HG03159 (cell line): ENCODE measurements at regions not wholly inside any gene's neighbourhood (a gene's known extent, or its start where the extent isn't known, plus 50 kb on each side); places are given as distances from the start of the nearest gene placed in this dataset.
"Not testable (repeated sequence)": the region's sequence is repeated elsewhere in the genome, so short reads cannot be mapped to it uniquely, and the experiment has no call there.

Source experiments
- ATAC-seq: cut with Tn5 transposase; IDR thresholded peaks from one replicate; pipeline ENCODE4 v1.9.1; 2021; ENCODE audit warnings: mild to moderate bottlenecking, moderate library complexity; ENCODE audit not compliant: unreplicated experiment

DNA sequence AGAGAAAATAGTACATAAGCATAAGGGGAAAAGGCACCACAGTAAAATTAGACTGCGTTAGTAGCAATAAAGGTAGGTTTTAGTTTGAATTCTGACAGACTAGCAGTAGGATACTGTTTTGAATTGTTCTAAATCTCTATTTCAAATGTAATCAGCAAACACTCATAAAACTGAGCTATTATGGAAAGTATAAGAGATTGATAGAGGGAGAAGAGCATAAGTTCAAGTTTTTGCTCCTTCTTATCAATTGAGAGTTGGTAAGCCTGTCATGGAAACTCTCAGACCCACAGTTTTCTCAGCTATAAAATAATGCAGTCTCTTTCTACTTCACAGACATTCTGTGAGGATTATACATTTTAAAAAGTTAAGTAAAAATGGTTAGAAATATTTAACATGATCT lies 840.2 kb upstream of the CNTN5 start:
- no peak for ATAC-seq

DNA sequence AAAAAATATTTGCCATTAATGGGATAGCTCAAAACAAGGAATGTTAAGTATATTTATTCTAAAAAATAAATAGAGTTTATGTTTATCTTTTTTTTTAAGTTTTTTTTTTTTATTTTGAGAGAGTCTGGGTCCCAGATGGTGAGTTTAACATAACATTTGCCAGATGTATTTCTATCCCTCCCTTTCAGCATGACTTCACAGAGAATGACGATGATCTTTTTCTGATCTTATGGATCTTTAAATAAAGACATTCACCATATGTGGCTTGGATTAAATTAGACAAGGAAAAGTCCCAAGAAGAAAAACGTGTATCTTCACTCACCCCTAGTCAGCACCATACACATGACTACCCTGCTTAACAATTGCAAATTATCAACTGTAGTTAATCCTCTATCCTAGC lies 839.8 kb upstream of the CNTN5 start:
- no peak for ATAC-seq

GRCh38 chr11:98183034-98183433 lies 837.7 kb upstream of the CNTN5 start:
- no peak for ATAC-seq

GRCh38 chr11:98185245-98185644 lies 835.5 kb upstream of the CNTN5 start:
- no peak for ATAC-seq

GRCh38 chr11:98194611-98195010 lies 826.1 kb upstream of the CNTN5 start:
- ATAC-seq: no peak

GRCh38 chr11:98195300-98195699 lies 825.4 kb upstream of the CNTN5 start:
- ATAC-seq: no peak

DNA sequence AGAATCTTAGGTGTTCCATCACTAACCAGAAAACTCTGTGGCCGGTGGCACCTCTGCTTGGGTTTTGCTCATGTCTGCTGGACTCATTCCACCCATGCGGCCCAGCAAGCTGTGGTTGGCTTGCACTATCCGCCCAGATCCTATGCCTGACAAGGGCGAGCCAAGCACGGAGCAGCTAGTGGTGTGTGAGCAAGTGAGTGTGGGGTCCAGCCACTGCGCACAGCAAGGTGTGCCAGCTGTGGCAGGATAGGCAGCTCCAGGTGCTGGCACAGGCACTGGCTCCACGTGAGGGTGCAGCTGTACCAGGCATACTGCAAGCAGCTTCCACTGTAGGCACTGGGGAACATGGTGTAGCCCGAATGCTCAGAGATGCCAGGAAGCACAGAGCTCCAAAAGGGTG lies 813.7 kb upstream of the CNTN5 start:
- ATAC-seq: no peak

- no peak for ATAC-seq
Measured at GRCh38 chr11:98227278-98227677, 793.5 kb upstream of the CNTN5 start.

- no peak for ATAC-seq
Measured at GRCh38 chr11:98230678-98231077, 790.1 kb upstream of the CNTN5 start.

DNA sequence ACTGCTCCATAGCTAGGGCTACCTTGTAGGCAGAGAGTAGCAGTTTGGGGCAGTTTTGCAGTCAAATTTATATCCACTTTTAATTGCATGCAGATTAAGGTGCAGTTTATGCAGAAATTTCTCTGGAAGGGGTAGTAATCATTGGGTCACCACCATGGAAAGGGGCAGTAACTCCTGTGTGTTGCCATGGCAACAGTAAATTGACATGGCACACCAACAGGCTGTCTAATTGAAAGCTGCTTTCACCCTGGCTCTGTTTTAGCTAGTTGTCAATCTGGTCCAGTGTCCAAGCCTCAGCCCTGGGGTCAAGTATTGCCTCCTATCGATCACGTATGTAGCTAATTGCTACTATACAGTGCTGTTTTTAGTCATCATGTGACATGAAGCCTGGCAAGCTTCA lies 786.1 kb upstream of the CNTN5 start:
- ATAC-seq: no peak

- ATAC-seq: no peak
Measured at GRCh38 chr11:98243897-98244296, 776.9 kb upstream of the CNTN5 start.

DNA sequence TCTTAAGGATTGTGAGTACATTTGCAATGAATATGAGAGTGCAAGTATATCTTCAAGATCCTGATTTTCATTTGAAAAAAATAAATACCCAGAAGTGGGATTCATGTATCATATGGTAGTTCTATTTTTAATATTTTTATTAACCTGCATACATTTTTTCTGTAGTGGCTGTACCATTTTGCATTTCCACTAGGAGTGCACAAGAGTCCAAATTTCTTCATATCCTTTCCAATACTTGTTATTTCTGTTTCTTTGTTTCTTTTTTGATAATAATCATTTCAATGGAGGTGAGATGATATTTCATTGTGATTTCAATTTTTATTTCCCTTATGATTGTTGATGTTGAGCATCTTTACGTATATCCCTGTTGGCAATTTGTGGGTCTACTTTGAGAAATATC lies 759.8 kb upstream of the CNTN5 start:
- ATAC-seq: no peak

DNA sequence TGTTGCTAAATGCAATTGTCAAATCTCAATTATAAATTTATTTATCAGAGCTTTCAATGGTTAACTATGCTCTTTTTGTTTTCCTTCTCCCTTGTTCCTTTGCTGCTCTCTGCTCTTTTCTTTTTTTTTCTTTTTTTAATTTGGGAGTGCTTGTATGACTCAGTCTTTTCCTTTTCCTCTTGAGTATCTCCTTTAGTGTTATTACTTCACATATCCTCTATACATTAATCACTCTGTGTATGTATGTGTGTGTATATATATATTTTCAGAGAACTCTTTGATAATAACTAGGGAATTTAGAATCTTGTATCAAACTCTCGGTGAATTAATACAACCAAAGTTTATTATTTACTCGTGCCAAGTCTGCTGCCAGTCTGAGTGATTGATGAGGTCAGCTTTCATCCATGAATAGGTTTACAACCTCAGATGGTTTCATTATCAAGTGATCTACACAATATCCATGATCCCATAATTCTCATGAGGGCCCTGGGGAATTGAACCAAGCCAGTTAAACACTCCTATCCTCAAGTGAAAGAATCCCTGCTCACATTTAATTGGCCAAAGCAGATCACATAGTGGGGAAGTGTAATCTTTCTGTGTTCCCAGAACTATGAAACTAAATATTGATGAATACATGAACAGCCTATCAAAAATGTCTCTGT lies 743.4 kb upstream of the CNTN5 start:
- no peak for ATAC-seq

GRCh38 chr11:98289617-98290263 lies 731.0 kb upstream of the CNTN5 start:
- ATAC-seq: no peak

GRCh38 chr11:98296091-98296880 lies 724.5 kb upstream of the CNTN5 start:
- no peak for ATAC-seq

DNA sequence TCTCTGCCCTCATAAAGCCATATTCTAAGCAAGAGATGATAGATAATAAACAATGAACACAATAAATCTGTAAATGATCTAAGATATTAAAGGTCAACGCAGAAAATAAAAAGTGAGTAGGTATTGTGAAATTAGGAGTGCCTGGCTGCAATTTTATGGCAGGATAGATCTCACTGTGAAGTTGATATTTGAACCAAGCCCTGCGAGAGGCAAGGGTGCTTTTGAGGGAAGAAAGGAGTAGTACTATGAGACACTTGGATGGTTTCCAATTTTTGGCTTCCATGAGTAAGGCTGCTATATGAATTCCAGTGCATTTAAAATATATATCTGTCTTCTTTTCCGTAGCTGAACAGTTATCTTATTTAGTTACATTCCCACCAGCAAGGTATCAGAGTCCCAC lies 720.0 kb upstream of the CNTN5 start:
- ATAC-seq: no peak

DNA sequence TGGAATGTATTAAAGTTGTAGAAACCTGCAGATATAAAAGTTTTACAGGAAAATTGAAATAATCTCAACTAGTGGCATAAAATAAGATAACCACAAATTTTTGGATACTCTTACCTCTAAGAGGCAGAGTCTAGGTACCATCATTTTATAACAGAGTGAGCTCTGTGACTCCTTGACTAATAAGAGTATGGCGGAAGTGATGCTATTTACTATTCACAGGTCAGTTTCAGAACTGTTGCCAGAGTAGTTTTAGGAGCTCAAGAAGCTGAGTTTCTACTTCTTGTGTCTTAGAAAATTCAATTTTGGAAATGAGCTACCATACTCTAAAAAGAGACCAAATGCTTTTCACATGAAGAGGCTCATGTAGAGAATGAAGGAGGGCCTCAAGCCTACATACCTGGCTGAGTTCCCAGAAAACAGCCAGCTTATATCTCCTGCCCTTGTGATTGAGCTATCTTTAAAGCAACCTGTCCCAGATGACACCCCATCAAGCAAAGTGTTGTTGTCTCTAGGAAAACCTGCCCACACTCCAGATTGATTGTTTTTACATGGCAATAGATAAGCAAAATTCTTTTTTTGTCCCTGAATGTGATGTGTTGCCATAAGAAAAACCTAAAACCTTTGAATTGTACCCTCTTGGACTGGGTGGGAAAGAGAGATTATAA lies 712.8 kb upstream of the CNTN5 start:
- ATAC-seq: no peak

- not testable (repeated sequence) for ATAC-seq
Measured at GRCh38 chr11:98330306-98330705, 690.4 kb upstream of the CNTN5 start.

- ATAC-seq: no peak
Measured at GRCh38 chr11:98358551-98358950, 662.2 kb upstream of the CNTN5 start.

- no peak for ATAC-seq
Measured at GRCh38 chr11:98365190-98365589, 655.6 kb upstream of the CNTN5 start.

GRCh38 chr11:98365941-98366340 lies 654.8 kb upstream of the CNTN5 start:
- no peak for ATAC-seq

DNA sequence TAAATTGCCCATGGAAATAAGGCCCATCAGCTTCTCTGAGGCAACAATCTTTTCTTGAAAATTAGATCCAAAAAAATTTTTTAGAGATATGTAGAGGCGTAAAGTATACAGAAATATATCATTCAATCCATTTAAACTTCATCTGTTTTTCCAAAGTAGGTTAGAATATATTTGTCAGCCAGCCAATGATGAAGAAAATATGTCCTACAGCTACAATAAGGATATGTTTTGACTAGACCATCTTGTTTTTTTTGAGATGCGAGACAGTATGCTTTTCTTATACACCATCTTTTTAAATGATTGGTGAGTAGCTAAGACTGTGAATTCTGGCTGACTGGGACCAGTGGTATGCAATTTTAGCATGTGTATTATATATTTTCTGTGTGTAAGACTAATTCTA lies 630.4 kb upstream of the CNTN5 start:
- ATAC-seq: no peak
